ENCODE measurements at regions not wholly inside any gene's neighbourhood (a gene's known extent, or its start where the extent isn't known, plus 50 kb on each side); places are given as distances from the start of the nearest gene placed in this dataset.

DNA sequence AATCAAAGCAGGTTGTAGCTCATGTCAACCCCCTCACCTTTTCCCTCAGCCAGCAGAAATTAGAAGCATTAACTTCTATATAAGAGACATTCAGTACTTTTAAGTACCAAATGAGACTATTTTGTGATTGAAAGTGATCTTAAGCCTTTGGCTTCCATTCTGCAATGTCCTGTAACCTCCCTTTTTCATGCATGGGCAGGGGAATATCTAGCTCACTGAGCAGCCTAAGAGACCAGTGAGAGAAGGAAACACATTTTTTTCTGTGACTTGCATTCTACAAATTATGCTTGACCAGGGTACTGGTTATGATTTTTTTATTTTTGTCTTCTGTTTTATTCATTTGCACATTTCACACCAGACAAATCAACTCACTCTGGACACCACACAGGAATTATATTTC lies 369.6 kb downstream of the KCTD12 start:
- no peaks in the 10 kb centered on the region for H3K27me3 ChIP-seq
- TF ChIP-seq Cebpa-rat (IDR thresholded peaks at IDR 0.05): no peak
- no peak overlapping the region for H3K4me3 ChIP-seq
- no peaks in the 10 kb centered on the region for H4K20me1 ChIP-seq
- H3K27ac ChIP-seq: no peak overlapping the region
- no peak overlapping the region for H3K9ac ChIP-seq
- no peak overlapping the region for H3K4me2 ChIP-seq
- H3K4me1 ChIP-seq: no peaks in the 10 kb centered on the region
- no peaks in the 10 kb centered on the region for H3K36me3 ChIP-seq
- H3K9me3 ChIP-seq: no peaks in the 10 kb centered on the region

DNA sequence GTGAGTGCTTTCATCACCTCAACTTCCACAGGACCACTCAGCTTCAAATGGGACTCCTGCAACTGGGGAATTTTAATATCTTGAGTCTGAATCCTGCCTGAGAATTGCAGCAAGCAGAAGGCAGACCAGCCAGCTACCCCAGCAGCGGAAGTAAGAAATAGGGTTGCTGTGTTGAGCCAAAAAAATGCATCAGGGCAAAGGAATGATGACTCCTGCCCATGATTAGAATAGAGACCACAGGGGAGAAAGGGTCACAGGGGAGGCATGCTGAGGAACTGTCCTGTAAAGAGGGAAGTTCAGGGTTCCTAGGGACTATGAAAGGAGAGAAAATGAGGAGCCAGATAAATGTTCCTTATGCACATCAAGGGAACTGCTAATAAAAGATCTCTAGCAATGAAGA lies 370.2 kb downstream of the KCTD12 start:
- Histone ChIP-seq H3K9ac (no peak overlapping the region), H3K27me3 (no peaks in the 10 kb centered on the region), H3K27ac (no peak overlapping the region), H3K9me3 (no peaks in the 10 kb centered on the region), H3K36me3 (no peaks in the 10 kb centered on the region), H3K4me1 (no peaks in the 10 kb centered on the region), H3K4me2 (no peak overlapping the region), H3K4me3 (no peak overlapping the region), H4K20me1 (no peaks in the 10 kb centered on the region)
- TF ChIP-seq Cebpa-rat (IDR thresholded peaks at IDR 0.05): no peak

DNA sequence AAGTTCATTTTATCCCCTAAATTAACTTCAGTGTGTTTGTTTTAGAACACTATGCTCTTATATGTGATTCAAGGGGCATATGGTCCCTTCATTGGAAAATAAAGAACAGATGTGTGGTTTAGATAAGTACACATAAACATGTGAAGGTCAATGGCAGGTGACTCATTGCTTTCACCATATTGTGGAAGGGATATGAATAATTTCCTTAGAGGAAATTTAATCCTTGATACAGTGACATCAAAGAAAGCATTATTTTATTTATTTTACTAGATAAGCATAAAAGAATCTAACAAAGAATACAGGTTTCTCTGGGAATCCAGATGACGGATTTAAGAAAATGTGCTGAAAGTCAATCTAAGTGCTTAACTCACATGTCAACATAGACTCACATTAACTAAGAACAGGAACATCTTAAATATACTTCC lies 373.5 kb downstream of the KCTD12 start:
- H3K9me3 ChIP-seq: no peaks in the 10 kb centered on the region
- H3K9ac ChIP-seq: no peak overlapping the region
- H3K4me2 ChIP-seq: no peak overlapping the region
- no peaks in the 10 kb centered on the region for H3K4me1 ChIP-seq
- no peaks in the 10 kb centered on the region for H3K36me3 ChIP-seq
- no peak overlapping the region for H3K27ac ChIP-seq
- no peaks in the 10 kb centered on the region for H4K20me1 ChIP-seq
- no peak for TF ChIP-seq Cebpa-rat (IDR thresholded peaks at IDR 0.05)
- no peak overlapping the region for H3K4me3 ChIP-seq
- no peaks in the 10 kb centered on the region for H3K27me3 ChIP-seq

DNA sequence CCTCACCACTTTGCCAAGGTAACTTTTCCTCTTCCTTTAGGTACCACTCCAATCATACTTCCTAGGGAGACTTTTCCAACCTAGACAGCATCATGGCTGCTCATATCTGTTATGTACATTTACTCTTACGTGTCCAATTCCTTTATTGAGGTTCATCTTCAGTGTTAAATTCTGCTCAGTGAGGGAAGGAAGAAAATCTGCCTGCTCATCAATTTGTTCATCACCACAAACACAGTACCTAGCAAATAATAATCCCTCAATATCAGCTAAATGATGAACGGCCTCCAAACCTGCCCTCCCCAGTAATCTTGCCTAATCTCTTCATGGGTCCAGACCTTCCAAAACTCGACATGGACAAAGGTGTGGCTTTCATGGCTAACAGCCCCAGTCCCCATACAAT lies 380.8 kb downstream of the KCTD12 start:
- Histone ChIP-seq H3K27ac (no peak overlapping the region), H3K9me3 (no peaks in the 10 kb centered on the region), H3K4me1 (no peaks in the 10 kb centered on the region), H3K36me3 (no peaks in the 10 kb centered on the region), H3K4me3 (no peak overlapping the region), H3K9ac (no peak overlapping the region), H3K27me3 (no peaks in the 10 kb centered on the region), H4K20me1 (no peaks in the 10 kb centered on the region), H3K4me2 (no peak overlapping the region)
- TF ChIP-seq Cebpa-rat (IDR thresholded peaks at IDR 0.05): no peak

DNA sequence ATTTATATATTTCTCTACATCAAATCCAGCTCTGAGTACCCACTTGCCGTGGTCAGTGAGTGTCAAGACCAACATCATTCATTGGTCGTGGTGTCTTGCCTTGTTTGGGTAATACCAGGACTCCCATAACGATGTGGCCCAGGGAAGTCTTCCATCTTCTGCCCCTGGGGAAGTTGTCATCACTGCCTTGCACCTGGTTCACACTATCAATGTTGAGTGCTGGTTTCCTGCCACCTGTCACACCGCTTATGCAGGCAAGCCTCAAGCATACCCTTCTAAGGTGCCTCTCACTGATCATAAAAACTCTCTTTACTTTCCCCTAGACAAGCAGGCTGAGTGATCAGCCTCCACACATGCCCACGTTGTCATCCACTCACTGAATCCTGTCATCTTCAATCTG lies 382.4 kb downstream of the KCTD12 start:
- TF ChIP-seq Cebpa-rat (IDR thresholded peaks at IDR 0.05): no peak
- Histone ChIP-seq H3K27ac (no peak overlapping the region), H3K4me1 (no peaks in the 10 kb centered on the region), H3K4me3 (no peak overlapping the region), H3K9me3 (no peaks in the 10 kb centered on the region), H3K27me3 (no peaks in the 10 kb centered on the region), H4K20me1 (no peaks in the 10 kb centered on the region), H3K4me2 (no peak overlapping the region), H3K9ac (no peak overlapping the region), H3K36me3 (no peaks in the 10 kb centered on the region)

DNA sequence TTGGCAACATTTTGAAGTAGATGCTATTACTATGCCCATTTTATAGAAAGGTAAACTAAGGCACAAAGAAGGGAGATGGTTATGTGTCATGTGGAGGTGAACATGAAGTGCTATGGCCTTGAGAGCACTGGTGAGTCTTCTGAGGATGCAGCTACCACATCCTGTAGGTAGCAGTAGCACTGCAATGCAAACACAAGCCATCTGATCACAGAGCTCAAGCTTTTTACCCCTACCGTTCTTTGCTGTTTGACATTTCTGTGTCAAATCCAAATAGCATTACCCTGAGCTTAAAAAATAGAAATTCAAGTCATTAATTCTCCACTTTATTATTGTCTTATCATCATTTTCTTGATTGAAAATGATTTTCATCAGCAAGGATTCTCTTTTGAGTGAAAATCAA lies 382.9 kb downstream of the KCTD12 start:
- TF ChIP-seq Cebpa-rat (IDR thresholded peaks at IDR 0.05): no peak
- no peaks in the 10 kb centered on the region for H3K4me1 ChIP-seq
- no peak overlapping the region for H3K4me3 ChIP-seq
- no peak overlapping the region for H3K4me2 ChIP-seq
- H3K36me3 ChIP-seq: no peaks in the 10 kb centered on the region
- no peak overlapping the region for H3K9ac ChIP-seq
- H4K20me1 ChIP-seq: no peaks in the 10 kb centered on the region
- no peaks in the 10 kb centered on the region for H3K27me3 ChIP-seq
- no peak overlapping the region for H3K27ac ChIP-seq
- H3K9me3 ChIP-seq: no peaks in the 10 kb centered on the region

DNA sequence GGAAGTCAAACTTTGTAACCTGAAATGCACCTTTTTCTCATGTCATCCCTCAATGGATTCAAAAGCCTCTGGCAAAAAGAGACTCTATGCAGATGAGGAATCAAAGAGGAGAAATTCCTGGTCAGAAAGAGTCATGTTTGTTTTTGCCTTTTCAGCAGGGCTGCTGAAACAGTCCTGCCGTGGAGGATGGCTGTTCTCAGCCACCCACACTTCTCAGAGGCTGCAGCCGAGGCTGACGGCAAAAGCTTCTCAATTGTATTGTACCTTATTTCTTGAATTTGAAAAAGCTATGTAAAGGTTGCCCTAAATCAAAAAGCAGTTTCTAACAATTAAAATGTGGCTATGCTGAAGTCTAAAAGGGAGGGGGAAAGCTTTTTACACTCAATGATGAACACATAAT lies 385.3 kb downstream of the KCTD12 start:
- no peak for TF ChIP-seq Cebpa-rat (IDR thresholded peaks at IDR 0.05)
- H3K9ac ChIP-seq: no peak overlapping the region
- no peak overlapping the region for H3K27ac ChIP-seq
- H4K20me1 ChIP-seq: no peaks in the 10 kb centered on the region
- H3K4me1 ChIP-seq: no peaks in the 10 kb centered on the region
- no peaks in the 10 kb centered on the region for H3K9me3 ChIP-seq
- H3K4me2 ChIP-seq: no peak overlapping the region
- H3K36me3 ChIP-seq: no peaks in the 10 kb centered on the region
- H3K27me3 ChIP-seq: no peaks in the 10 kb centered on the region
- no peak overlapping the region for H3K4me3 ChIP-seq

DNA sequence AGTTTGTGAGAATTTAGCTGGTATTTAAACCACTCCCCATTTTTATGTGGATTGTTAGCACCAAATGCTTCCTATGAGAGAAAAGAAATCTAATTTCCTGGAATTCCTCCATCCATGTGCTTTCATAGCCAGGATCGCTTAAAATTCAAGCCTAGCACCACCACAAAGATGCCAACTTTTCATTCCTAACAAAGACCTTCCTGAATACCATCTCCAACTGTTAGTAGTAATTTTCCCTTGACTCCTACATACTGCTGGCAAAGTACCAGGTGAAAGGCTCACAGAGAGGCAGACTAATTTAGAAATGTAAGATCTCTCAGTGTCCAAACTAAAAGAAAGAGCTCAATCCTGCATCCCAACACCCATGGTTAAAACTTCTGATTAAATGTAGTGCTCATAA lies 386.3 kb downstream of the KCTD12 start:
- H3K27me3 ChIP-seq: no peaks in the 10 kb centered on the region
- no peaks in the 10 kb centered on the region for H4K20me1 ChIP-seq
- H3K9ac ChIP-seq: no peak overlapping the region
- no peak overlapping the region for H3K27ac ChIP-seq
- H3K36me3 ChIP-seq: no peaks in the 10 kb centered on the region
- H3K9me3 ChIP-seq: no peaks in the 10 kb centered on the region
- H3K4me2 ChIP-seq: no peak overlapping the region
- no peaks in the 10 kb centered on the region for H3K4me1 ChIP-seq
- H3K4me3 ChIP-seq: no peak overlapping the region
- TF ChIP-seq Cebpa-rat (IDR thresholded peaks at IDR 0.05): no peak

DNA sequence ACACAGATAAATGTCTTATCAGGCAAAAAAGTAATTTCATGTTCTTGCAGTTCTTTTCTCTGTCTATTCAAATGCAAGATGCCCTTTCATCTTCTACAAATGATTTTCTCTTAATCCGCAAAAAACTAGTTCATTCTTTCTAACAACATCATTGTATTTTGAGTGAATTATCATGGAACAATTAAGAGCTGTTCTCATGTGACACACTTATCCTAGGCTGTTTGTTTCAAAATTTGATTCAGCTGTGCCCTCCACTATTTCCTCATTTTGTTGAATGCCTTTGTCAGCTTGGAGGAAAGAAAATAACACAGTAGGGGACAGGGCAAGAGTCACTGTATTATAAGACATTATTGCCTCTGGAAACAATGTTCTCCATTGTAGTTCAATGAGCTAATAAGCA lies 396.9 kb downstream of the KCTD12 start:
- no peak overlapping the region for H3K4me2 ChIP-seq
- H3K9me3 ChIP-seq: no peaks in the 10 kb centered on the region
- no peak overlapping the region for H3K9ac ChIP-seq
- no peaks in the 10 kb centered on the region for H4K20me1 ChIP-seq
- H3K36me3 ChIP-seq: no peaks in the 10 kb centered on the region
- no peaks in the 10 kb centered on the region for H3K27me3 ChIP-seq
- H3K27ac ChIP-seq: no peak overlapping the region
- peaks cover 7% of the 10 kb centered on the region for H3K4me1 ChIP-seq
- TF ChIP-seq Cebpa-rat (IDR thresholded peaks at IDR 0.05): no peak
- no peak overlapping the region for H3K4me3 ChIP-seq

DNA sequence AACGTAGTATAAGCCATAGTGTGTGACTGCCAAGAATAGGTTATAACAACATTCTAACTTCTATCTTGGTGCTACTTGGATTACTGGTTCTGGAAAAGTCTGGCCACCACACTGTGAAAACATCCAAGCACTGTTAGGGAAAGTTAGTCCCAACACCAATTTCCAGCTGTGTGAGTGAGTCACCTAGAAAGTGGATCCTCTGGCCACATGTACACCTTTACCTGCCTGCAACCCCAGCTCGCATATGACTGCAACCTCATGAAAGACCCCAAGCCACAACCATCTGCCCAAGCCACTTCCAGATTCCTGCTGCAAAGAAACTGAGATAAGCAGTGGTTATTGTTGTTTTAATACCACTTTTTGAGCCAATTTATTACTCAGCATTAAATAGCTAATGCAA lies 404.5 kb downstream of the KCTD12 start:
- Histone ChIP-seq H4K20me1 (no peaks in the 10 kb centered on the region), H3K4me3 (no peak overlapping the region), H3K9ac (no peak overlapping the region), H3K9me3 (no peaks in the 10 kb centered on the region), H3K4me1 (no peaks in the 10 kb centered on the region), H3K36me3 (no peaks in the 10 kb centered on the region), H3K4me2 (no peak overlapping the region), H3K27me3 (no peaks in the 10 kb centered on the region), H3K27ac (no peak overlapping the region)
- TF ChIP-seq Cebpa-rat (IDR thresholded peaks at IDR 0.05): no peak

DNA sequence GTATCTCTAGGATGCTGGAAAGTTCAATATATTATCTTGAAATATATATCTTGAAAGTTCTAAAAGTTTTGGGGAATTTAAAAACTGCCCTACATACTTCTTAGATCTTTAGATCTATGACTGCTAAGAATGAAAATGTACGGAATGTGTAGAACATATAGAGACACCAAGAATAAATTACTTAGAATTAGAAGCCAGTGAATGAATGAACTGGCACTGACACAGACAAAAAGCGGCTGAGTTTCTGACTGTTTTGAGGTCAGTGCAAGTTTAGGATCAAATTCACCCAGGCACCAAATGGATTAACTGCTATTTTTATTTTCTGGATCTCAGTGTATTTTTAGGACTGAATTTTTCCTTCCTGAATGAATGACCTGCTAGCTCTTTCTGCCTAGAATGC lies 411.2 kb downstream of the KCTD12 start:
- no peak overlapping the region for H3K9ac ChIP-seq
- H3K27ac ChIP-seq: no peak overlapping the region
- H3K4me1 ChIP-seq: no peaks in the 10 kb centered on the region
- H3K27me3 ChIP-seq: no peaks in the 10 kb centered on the region
- H3K4me3 ChIP-seq: no peak overlapping the region
- H3K4me2 ChIP-seq: no peak overlapping the region
- H3K36me3 ChIP-seq: no peaks in the 10 kb centered on the region
- TF ChIP-seq Cebpa-rat (IDR thresholded peaks at IDR 0.05): no peak
- H3K9me3 ChIP-seq: no peaks in the 10 kb centered on the region
- no peaks in the 10 kb centered on the region for H4K20me1 ChIP-seq

Measured in BLaER1 (cell line).